HG03439 (cell line): ENCODE measurements at regions not wholly inside any gene's neighbourhood (a gene's known extent, or its start where the extent isn't known, plus 50 kb on each side); places are given as distances from the start of the nearest gene placed in this dataset.
"Not testable (repeated sequence)": the region's sequence is repeated elsewhere in the genome, so short reads cannot be mapped to it uniquely, and the experiment has no call there.

Experiments used
- ATAC-seq: cut with Tn5 transposase; IDR thresholded peaks from one replicate; pipeline ENCODE4 v1.9.1; 2021; ENCODE audit warnings: mild to moderate bottlenecking, moderate library complexity; ENCODE audit not compliant: unreplicated experiment

DNA sequence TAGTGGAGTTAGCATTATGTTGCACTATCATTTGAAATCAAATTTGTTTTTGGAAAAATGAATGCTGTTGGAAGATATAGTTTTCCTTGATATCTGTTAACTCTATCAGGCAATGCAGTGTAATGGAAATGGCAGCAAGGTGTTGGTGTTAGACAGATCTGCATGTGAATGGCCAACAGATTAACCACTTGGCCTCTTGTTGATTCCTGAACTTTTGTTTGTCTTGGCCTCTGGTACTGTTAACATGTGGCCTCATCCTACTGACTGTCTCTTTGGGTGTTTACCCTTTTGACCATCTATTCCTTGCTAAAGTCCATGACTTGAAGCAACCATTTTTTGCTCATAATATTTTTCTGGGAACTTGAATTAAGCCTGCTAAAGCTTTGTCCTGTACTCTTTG, 110.2 kb upstream of the CDH2 start:
- no peak for ATAC-seq

DNA sequence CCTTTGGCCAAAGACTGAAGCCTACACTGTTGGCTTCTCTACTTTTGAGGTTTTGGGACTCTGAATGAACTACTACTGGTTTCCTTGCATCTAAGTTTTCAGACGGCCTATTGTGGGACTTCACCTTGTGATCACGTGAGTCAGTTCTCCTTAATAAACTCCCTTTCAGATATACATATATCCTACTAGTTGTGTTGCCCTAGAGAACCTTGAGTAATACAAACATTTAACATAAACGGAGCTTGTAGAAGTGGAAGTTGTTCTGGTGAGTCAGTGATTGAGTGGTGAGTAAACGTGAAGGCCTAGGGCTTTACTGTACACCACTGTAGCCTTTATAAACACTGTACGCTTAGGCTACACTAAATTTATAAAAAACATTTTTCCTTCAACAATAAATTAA, 107.2 kb upstream of the CDH2 start:
- ATAC-seq, result no peak

DNA sequence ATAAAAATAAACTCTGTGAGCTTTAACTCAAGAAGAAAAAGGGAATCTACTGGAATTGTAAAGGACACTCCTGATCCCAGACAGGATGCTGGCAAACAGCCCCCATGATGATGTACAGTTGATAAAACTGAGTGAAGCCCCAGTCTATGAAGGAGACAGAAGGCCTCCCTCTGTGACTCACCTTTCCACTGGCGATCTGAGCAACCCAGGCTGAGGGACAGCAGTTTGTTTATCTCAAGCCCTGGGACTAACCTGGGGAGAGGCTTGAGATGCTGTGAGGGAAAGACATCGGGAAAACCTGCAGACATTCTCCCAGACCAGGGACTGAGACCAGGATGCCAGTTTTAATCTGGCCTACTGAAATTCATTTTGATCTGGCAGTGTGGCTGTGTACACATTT, 104.5 kb upstream of the CDH2 start:
- no peak for ATAC-seq

DNA sequence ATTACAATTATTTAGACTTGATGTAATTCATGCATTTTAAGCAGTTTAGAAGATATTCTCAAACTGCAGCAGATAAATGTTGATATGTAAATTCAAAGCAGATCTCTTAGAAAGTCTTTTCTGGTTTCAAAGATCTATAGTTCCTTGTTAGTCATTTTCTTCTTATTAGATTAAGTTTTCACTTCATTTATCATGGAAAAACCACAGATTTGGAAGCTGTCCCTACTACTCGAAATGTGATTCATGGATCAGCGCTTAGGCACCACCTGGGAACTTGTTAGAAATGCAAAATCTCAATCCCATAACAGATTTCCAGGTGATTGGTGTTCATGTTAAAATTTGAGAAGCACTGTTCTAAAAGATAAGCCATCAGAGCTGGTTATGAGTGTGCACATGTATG, 92.8 kb upstream of the CDH2 start:
- ATAC-seq, result no peak

DNA sequence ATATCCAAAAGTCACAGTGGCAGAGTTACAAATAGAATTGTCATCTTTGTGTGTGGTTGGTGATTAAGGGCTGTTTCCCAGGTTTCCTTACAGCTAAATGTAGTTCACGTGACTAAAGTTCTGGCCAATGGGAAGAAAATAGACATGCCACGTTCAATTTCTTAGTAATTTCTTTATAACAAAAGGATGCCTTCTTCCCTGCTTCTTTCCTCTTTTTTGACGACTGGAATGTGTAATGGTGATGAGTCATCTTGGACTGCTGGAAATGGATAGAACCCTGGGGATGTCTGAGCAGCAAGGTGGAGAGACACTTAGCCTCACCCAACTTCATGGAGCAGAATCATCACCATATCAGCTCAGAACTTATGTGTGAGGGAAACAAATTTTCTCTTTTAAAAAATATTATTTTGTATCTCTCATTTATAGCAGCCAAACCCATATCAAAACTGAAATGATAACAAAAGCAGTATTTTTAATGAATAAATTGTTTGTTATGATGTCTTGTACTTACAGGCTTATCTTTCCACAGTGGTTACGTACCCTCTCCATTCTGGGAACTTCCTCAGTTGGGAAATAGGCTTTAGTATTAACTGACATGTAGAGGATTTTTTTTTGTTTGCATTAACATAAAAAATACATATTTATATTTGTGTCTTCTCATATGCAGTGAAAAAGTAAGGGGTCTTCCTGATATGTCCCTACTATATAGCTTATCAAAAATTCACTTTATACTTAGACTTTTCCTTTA, 91.1 kb upstream of the CDH2 start:
- no peak for ATAC-seq

DNA sequence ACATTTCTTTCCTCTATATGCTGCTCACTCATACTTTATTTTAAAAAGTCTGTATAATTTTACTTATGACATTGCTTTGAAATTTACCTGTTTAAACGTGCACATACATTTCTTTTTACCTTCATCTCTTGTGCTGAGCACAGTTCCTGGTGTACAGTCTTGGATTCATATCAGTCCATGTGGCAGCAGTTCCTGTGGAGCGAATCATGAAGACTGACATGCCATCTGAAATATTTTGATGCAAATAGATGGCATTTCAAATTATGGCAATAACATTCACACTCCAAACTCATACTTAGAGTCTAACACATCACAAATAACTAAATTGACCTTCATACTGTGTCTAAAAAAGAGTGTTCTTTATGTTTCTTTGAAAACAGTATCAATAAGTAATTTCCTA, 90.3 kb upstream of the CDH2 start:
- no peak for ATAC-seq

DNA sequence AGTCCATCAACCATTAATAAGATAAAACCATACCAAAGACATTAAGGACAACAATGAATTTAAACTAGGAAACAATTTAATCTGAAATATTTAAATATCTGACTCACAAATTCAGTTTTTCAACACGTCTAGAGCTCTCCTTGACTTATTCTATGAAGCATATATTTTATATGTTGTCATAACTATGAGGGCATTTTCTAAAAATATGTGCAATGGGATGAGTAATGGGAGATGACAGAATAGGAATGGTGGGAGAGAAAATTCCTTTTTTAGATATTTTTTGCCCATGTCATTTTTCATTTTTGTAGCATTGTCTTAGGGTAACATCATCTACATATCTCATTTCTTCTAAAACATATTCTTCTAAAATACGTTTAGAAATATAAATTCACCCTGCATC, 79.2 kb upstream of the CDH2 start:
- ATAC-seq, result no peak

DNA sequence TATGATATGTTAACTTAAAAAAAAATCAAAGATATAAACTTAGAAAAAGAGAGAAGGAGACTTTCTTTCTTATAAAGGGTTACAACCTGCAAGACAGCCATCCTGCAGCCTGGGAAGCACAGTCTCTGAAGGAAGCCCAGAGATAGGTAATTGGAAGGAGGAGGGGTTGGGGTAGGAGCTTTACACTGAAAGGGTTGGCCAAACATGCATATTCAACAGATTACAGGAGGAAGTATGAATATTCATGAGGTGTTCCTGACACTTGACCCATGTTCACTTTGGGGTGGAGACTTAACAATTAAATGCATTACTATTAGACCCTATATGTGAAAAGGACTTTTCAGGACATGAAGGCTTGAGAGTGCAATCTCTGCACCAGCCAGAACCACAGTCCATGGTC, 71.7 kb upstream of the CDH2 start:
- ATAC-seq, result no peak

DNA sequence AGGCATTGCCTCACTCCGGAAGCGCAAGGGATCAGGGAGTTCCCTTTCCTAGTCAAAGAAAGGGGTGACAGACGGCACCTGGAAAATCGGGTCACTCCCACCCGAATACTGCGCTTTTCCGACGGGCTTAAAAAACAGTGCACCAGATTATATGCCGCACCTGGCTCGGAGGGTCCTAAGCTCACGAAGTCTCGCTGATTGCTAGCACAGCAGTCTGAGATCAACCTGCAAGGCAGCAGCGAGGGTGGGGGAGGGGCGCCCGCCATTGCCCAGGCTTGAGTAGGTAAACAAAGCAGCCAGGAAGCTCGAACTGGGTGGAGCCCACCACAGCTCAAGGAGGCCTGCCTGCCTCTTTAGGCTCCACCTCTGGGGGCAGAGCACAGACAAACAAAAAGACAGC, 63.7 kb upstream of the CDH2 start:
- not testable (repeated sequence) for ATAC-seq

DNA sequence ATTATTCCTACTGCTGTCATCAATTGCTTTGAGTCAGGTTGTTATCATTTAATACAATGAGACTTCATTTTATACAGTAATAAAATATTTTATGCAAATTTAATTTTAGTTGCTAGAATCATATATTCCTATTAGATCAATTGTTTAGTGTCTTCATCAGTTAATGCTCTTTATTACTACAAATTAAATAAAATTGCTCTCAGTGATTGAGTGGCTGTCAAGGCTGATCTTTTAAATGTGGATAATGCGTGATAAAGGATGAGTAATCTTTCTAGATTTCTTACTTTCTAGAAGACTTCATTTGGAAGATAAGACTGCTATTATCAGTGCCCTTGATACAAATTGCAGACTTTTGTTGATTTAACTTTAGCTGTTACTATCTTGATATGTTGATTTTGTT, 59.6 kb upstream of the CDH2 start:
- no peak for ATAC-seq
